OCI-LY7 (cell line): ENCODE measurements at regions not wholly inside any gene's neighbourhood (a gene's known extent, or its start where the extent isn't known, plus 50 kb on each side); places are given as distances from the start of the nearest gene placed in this dataset.

Experiments
- EZH2phosphoT487 ChIP-seq: fragments of 200-600 bp; sonication (generic); IDR thresholded peaks from 2 replicates; pipeline ENCODE4 v1.6.1; 2018; ENCODE audit warnings: low read depth, borderline replicate concordance, mild to moderate bottlenecking, mixed run types, antibody characterized with exemption, low read length, moderate library complexity, mixed read lengths
- TF ChIP-seq, protein P1 (sequence below): fragments of 200-600 bp; sonication (generic); conservative IDR thresholded peaks from 2 replicates; pipeline ENCODE4 v1.5.1; 2014; ENCODE audit warnings: mild to moderate bottlenecking, antibody characterized with exemption, low read length, moderate library complexity, mixed read lengths

DNA sequence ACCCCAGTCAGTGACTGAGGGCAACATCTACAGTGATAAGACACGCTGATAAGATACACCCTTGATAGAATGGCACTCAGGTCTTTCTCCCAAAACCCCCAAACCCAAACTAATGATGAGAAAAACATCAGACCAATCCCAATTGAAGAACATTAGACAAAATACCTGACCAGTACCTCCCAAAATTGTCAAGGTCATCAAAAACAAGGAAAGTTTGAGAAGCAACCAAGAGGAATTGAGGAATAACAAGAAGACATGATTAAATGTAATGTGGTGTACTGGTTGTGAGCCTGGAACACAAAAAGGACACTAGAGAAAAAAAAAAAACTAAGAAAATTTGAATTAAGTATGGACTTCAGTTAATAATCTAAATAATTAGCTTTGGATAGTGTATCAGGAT, 222.8 kb downstream of the GAS1 start:
- TF ChIP-seq, protein P1, sequence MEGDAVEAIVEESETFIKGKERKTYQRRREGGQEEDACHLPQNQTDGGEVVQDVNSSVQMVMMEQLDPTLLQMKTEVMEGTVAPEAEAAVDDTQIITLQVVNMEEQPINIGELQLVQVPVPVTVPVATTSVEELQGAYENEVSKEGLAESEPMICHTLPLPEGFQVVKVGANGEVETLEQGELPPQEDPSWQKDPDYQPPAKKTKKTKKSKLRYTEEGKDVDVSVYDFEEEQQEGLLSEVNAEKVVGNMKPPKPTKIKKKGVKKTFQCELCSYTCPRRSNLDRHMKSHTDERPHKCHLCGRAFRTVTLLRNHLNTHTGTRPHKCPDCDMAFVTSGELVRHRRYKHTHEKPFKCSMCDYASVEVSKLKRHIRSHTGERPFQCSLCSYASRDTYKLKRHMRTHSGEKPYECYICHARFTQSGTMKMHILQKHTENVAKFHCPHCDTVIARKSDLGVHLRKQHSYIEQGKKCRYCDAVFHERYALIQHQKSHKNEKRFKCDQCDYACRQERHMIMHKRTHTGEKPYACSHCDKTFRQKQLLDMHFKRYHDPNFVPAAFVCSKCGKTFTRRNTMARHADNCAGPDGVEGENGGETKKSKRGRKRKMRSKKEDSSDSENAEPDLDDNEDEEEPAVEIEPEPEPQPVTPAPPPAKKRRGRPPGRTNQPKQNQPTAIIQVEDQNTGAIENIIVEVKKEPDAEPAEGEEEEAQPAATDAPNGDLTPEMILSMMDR: no peak
- no peak for TF ChIP-seq EZH2phosphoT487
